ENCODE measurements at regions not wholly inside any gene's neighbourhood (a gene's known extent, or its start where the extent isn't known, plus 50 kb on each side); places are given as distances from the start of the nearest gene placed in this dataset.

DNA sequence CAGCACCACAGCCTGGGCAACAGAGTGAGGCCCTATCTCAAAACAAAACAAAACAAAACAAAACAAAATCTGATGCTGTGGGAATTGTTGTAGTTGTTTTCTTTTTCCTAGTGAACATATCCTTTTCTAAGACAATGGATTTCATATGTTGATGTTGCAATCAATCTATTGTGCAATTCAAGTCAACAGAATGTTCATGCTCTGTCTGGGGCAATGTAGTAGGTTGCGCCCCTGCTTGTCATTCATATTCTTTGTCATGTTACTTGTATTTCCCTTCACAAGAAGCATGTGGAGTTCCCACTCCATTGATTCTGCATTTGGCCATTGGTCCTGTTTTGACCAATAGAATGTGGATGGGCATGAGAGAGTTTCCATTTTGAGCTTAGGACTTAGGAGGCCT is 223.9 kb downstream of the DUSP10 start:
- in situ Hi-C loops (cut with MboI): no loop called here
- FAIRE-seq (no peak), DNase-seq (ENCODE audit: low read depth, low spot score) (no peak), ATAC-seq (no peak)
- H3K27ac ChIP-seq (ENCODE audit: control insufficient read depth, insufficient read depth): no peak overlapping the region
- TF ChIP-seq BMI1 (IDR thresholded peaks at IDR 0.05; ENCODE audit: borderline replicate concordance) (no peak), PAX5 (IDR thresholded peaks at IDR 0.05; ENCODE audit: borderline replicate concordance, low read depth, low read length) (no peak), ZZZ3 (IDR thresholded peaks at IDR 0.05; ENCODE audit: control insufficient read depth, insufficient read length, low read depth) (no peak), CHD4 (IDR thresholded peaks at IDR 0.05) (no peak), HDAC2 (IDR thresholded peaks at IDR 0.05) (no peak), CHD1 (IDR thresholded peaks at IDR 0.05; ENCODE audit: low read depth, low read length) (no peak), SPI1 (IDR thresholded peaks at IDR 0.05; ENCODE audit: borderline replicate concordance, insufficient read depth, low read depth, low read length) (no peak), TCF7 (IDR thresholded peaks at IDR 0.05; ENCODE audit: borderline replicate concordance) (no peak), EGR1 (IDR thresholded peaks at IDR 0.05; ENCODE audit: borderline replicate concordance in 1 of 2, low read depth in 2 of 2, low read length in 2 of 2) (no peak), ZBTB11 (CRISPR knock-in tag; IDR thresholded peaks at IDR 0.05) (no peak), IRF4 (IDR thresholded peaks at IDR 0.05; ENCODE audit: low read depth, low read length) (no peak), BACH1 (IDR thresholded peaks at IDR 0.05; ENCODE audit: borderline replicate concordance) (no peak), ZBED1 (IDR thresholded peaks at IDR 0.05; ENCODE audit: borderline replicate concordance) (no peak), PAX8 (IDR thresholded peaks at IDR 0.05) (no peak), HDGF (IDR thresholded peaks at IDR 0.05) (no peak), HCFC1 (IDR thresholded peaks at IDR 0.05; ENCODE audit: low read length) (no peak), KLF5 (IDR thresholded peaks at IDR 0.05; ENCODE audit: partially characterized antibody) (no peak)
- TF ChIP-seq, protein P1, sequence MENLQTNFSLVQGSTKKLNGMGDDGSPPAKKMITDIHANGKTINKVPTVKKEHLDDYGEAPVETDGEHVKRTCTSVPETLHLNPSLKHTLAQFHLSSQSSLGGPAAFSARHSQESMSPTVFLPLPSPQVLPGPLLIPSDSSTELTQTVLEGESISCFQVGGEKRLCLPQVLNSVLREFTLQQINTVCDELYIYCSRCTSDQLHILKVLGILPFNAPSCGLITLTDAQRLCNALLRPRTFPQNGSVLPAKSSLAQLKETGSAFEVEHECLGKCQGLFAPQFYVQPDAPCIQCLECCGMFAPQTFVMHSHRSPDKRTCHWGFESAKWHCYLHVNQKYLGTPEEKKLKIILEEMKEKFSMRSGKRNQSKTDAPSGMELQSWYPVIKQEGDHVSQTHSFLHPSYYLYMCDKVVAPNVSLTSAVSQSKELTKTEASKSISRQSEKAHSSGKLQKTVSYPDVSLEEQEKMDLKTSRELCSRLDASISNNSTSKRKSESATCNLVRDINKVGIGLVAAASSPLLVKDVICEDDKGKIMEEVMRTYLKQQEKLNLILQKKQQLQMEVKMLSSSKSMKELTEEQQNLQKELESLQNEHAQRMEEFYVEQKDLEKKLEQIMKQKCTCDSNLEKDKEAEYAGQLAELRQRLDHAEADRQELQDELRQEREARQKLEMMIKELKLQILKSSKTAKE (IDR thresholded peaks at IDR 0.05; ENCODE audit: low read depth, poor library complexity, severe bottlenecking): no peak
- H3K4me3 ChIP-seq: no peak overlapping the region
- 100% methylated on average over 1 of the region's 1 CpG for WGBS (ENCODE audit: insufficient coverage, insufficient replicate concordance, low lambda C conversion rate, missing lambda C conversion rate)
- no peak overlapping the region for H3K9ac ChIP-seq (ENCODE audit: control insufficient read depth, insufficient read depth, low read length)
- H3K9me3 ChIP-seq (replicated peaks; ENCODE audit: control insufficient read depth, insufficient read depth, low read length): no peaks in the 10 kb centered on the region
- no peaks in the 10 kb centered on the region for H3K27me3 ChIP-seq (replicated peaks in 1 of 2; ENCODE audit: control insufficient read depth in 2 of 2, insufficient read depth in 2 of 2, low read length in 1 of 2)
- H3K4me2 ChIP-seq (ENCODE audit: control insufficient read depth, insufficient read depth): no peak overlapping the region
- BruUV-seq (replicated peaks): no TSS peak
- CTCF ChIA-PET: no interaction called here
- H3K36me3 ChIP-seq (ENCODE audit: control insufficient read depth in 2 of 2, insufficient read depth in 2 of 2, low read length in 1 of 2): no peaks in the 10 kb centered on the region
- no peaks in the 10 kb centered on the region for H4K20me1 ChIP-seq (ENCODE audit: control insufficient read depth, insufficient read depth)
- intact Hi-C loops (cut with micrococcal nuclease; ENCODE audit: unreplicated experiment): no loop called here
- SMC1A ChIA-PET (ENCODE audit: uncharacterized antibody, unreplicated experiment): no interaction called here
- H3K4me1 ChIP-seq (ENCODE audit: control insufficient read depth, insufficient read depth, low read length): no peaks in the 10 kb centered on the region
- RAD21 ChIA-PET (ENCODE audit: unreplicated experiment): interaction anchor here (0.6 kb wide), 1 partner anchor 91 kb away, joined by 4 read pairs; no protein-coding TSS in a partner anchor
- H3K79me2 ChIP-seq (ENCODE audit: control insufficient read depth, insufficient read depth, low read length): no peaks in the 10 kb centered on the region
- no peak overlapping the region for H2AFZ ChIP-seq (ENCODE audit: control insufficient read depth, low read depth, low read length)
- POLR2A ChIA-PET: no interaction called here
